ENCODE measurements at regions not wholly inside any gene's neighbourhood (a gene's known extent, or its start where the extent isn't known, plus 50 kb on each side); places are given as distances from the start of the nearest gene placed in this dataset.
"Not testable (repeated sequence)": the region's sequence is repeated elsewhere in the genome, so short reads cannot be mapped to it uniquely, and the experiment has no call there.

DNA sequence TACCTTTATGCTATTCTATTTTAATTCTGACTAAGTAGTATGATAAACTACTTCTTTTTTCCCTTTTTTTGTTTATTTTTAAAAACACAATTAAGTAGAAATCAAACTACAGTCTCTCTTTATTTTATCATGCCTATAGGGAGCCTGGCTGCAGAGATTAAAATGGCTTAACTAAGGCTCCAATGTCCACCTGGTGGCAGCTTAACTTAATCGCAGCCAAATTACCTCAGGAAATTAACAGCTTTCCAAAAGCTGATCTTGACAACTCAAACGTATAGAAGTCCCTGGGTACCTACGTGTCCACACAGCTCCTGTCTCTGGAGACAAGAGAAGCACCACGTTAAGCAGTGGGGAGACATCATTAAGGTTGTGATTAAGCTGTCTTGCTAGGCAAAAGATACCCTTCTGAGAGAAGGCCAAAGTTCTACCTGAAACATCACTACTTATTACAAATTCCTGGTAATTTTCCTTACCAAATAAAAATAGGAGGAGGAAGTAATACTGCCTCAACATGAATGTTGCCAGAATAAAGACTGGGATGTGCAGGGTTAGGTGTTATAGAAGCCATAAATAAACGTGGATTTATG lies 63.2 kb upstream of the SNX19 start:
- H3K9me3 Mint-ChIP-seq (ENCODE audit: insufficient read depth): peaks cover 15% of the 10 kb centered on the region
- POLR2A ChIA-PET: no interaction called here
- no peak overlapping the region for H3K4me3 Mint-ChIP-seq
- no peak for DNase-seq
- CTCF ChIA-PET: no interaction called here
- no peaks in the 10 kb centered on the region for H3K4me1 Mint-ChIP-seq (ENCODE audit: low read depth)
- no peak overlapping the region for H3K27ac Mint-ChIP-seq
- H3K36me3 Mint-ChIP-seq (ENCODE audit: low read depth): no peaks in the 10 kb centered on the region
- no peak for ATAC-seq
- no peaks in the 10 kb centered on the region for H3K27me3 Mint-ChIP-seq (ENCODE audit: low read depth)

GRCh38 chr11:130980071-130980862 lies 64.0 kb upstream of the SNX19 start:
- Mint-ChIP-seq H3K27me3 (ENCODE audit: low read depth) (no peaks in the 10 kb centered on the region), H3K4me3 (no peak overlapping the region), H3K36me3 (ENCODE audit: low read depth) (no peaks in the 10 kb centered on the region), H3K27ac (no peak overlapping the region), H3K4me1 (ENCODE audit: low read depth) (no peaks in the 10 kb centered on the region), H3K9me3 (ENCODE audit: insufficient read depth) (peaks cover 15% of the 10 kb centered on the region)
- POLR2A ChIA-PET: no interaction called here
- ATAC-seq (no peak), DNase-seq (no peak)
- CTCF ChIA-PET: no interaction called here

- H3K4me3 Mint-ChIP-seq; H3K36me3 Mint-ChIP-seq (ENCODE audit: low read depth); CTCF ChIA-PET; DNase-seq; H3K27ac Mint-ChIP-seq; H3K27me3 Mint-ChIP-seq (ENCODE audit: low read depth); ATAC-seq; H3K4me1 Mint-ChIP-seq (ENCODE audit: low read depth); POLR2A ChIA-PET: not testable (repeated sequence)
- peaks cover 12% of the 10 kb centered on the region for H3K9me3 Mint-ChIP-seq (ENCODE audit: insufficient read depth)
Measured at GRCh38 chr11:130984241-130984640, 68.0 kb upstream of the SNX19 start.

DNA sequence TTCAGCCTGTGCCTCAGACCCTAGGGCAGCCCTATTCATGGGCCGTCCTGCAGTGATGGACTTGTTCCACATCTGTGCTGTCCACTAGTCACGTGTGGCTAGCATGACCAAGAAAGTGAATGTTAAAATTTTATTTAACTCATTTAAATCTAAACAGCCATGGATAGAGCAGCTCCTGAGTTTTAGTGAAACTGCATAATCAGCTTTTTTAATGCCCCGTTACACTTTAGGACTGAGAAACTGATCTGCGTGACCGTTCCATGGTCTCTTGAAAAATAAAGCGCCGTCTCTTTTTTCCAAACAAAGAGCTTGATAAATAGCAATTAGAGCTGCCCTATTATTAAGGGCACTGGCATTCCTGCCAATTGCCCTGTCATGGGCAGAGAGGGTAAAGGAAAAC lies 76.5 kb upstream of the SNX19 start:
- CTCF ChIA-PET: no interaction called here
- Mint-ChIP-seq H3K4me3 (no peak overlapping the region), H3K9me3 (ENCODE audit: insufficient read depth) (no peaks in the 10 kb centered on the region), H3K27me3 (ENCODE audit: low read depth) (no peaks in the 10 kb centered on the region), H3K27ac (no peak overlapping the region), H3K36me3 (ENCODE audit: low read depth) (no peaks in the 10 kb centered on the region), H3K4me1 (ENCODE audit: low read depth) (no peaks in the 10 kb centered on the region)
- DNase-seq (no peak), ATAC-seq (no peak)
- POLR2A ChIA-PET: interaction anchor here (0.6 kb wide), 1 partner anchor 57 kb away, joined by 3 read pairs; no protein-coding TSS in a partner anchor

DNA sequence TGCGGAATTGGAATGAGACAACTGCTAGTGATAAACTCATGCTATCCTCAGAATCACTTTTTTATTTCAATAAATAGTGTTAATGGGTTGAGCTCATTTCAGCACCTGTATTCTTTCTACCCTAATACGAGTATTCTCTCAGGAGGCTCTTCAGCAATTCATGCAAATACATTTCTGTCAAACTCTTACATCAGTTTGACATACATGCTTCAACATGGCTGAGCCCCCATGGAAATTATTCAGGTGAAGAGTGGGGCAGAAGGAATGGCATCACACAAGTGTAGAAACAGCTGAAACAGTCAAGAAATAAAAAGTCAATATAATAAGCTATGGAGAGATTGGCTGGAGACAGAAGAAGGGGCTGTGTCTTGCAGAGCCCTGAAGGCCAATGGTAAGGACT lies 77.8 kb upstream of the SNX19 start:
- Mint-ChIP-seq H3K36me3 (ENCODE audit: low read depth) (no peaks in the 10 kb centered on the region), H3K9me3 (ENCODE audit: insufficient read depth) (no peaks in the 10 kb centered on the region), H3K27me3 (ENCODE audit: low read depth) (no peaks in the 10 kb centered on the region), H3K4me3 (no peak overlapping the region), H3K4me1 (ENCODE audit: low read depth) (no peaks in the 10 kb centered on the region), H3K27ac (no peak overlapping the region)
- ChIA-PET POLR2A (no interaction called here), CTCF (no interaction called here)
- ATAC-seq: no peak
- no peak for DNase-seq

DNA sequence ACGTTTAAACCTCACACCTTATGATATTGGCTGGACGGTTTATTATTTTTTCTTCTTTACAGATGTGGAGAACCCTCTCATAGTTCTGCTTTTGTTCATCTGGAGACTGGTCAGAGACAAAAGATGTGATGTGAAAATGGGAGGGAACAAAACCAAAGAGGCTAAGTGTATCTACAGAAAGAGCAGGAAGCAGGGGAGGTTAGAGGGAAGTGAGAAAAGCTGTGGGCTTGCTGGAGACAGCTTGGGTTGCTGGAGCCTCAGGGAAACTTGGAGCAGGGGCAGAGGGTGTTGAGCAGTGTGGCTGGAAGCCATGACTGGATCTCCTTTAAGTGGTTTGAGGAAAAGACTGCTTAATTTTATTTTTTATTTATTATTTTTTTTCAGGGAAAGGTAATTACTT lies 79.0 kb upstream of the SNX19 start:
- Mint-ChIP-seq H3K4me1 (ENCODE audit: low read depth) (no peaks in the 10 kb centered on the region), H3K9me3 (ENCODE audit: insufficient read depth) (no peaks in the 10 kb centered on the region), H3K27me3 (ENCODE audit: low read depth) (no peaks in the 10 kb centered on the region), H3K4me3 (no peak overlapping the region), H3K27ac (no peak overlapping the region), H3K36me3 (ENCODE audit: low read depth) (no peaks in the 10 kb centered on the region)
- DNase-seq: no peak
- ATAC-seq: no peak
- ChIA-PET POLR2A (no interaction called here), CTCF (no interaction called here)

GRCh38 chr11:130997278-130997677 lies 81.0 kb upstream of the SNX19 start:
- DNase-seq: no peak
- H3K9me3 Mint-ChIP-seq (ENCODE audit: insufficient read depth): no peaks in the 10 kb centered on the region
- ATAC-seq: no peak
- ChIA-PET CTCF (no interaction called here), POLR2A (no interaction called here)
- H3K4me1 Mint-ChIP-seq (ENCODE audit: low read depth): no peaks in the 10 kb centered on the region
- no peaks in the 10 kb centered on the region for H3K36me3 Mint-ChIP-seq (ENCODE audit: low read depth)
- H3K27me3 Mint-ChIP-seq (ENCODE audit: low read depth): no peaks in the 10 kb centered on the region
- no peak overlapping the region for H3K4me3 Mint-ChIP-seq
- no peak overlapping the region for H3K27ac Mint-ChIP-seq

- H3K36me3 Mint-ChIP-seq (ENCODE audit: low read depth): no peaks in the 10 kb centered on the region
- H3K9me3 Mint-ChIP-seq (ENCODE audit: insufficient read depth): no peaks in the 10 kb centered on the region
- no peak for DNase-seq
- no peaks in the 10 kb centered on the region for H3K4me1 Mint-ChIP-seq (ENCODE audit: low read depth)
- H3K27me3 Mint-ChIP-seq (ENCODE audit: low read depth): no peaks in the 10 kb centered on the region
- H3K27ac Mint-ChIP-seq: no peak overlapping the region
- ATAC-seq: no peak
- POLR2A ChIA-PET: no interaction called here
- CTCF ChIA-PET: no interaction called here
- H3K4me3 Mint-ChIP-seq: no peak overlapping the region
Measured at GRCh38 chr11:130999086-130999485, 82.8 kb upstream of the SNX19 start.

- no peak for DNase-seq
- no peaks in the 10 kb centered on the region for H3K9me3 Mint-ChIP-seq (ENCODE audit: insufficient read depth)
- POLR2A ChIA-PET: no interaction called here
- H3K27me3 Mint-ChIP-seq (ENCODE audit: low read depth): no peaks in the 10 kb centered on the region
- no peaks in the 10 kb centered on the region for H3K36me3 Mint-ChIP-seq (ENCODE audit: low read depth)
- H3K4me3 Mint-ChIP-seq: no peak overlapping the region
- H3K27ac Mint-ChIP-seq: no peak overlapping the region
- H3K4me1 Mint-ChIP-seq (ENCODE audit: low read depth): no peaks in the 10 kb centered on the region
- CTCF ChIA-PET: no interaction called here
- ATAC-seq: no peak
Measured at GRCh38 chr11:130999992-131000770, 83.9 kb upstream of the SNX19 start.

GRCh38 chr11:131002145-131002544 lies 85.9 kb upstream of the SNX19 start:
- DNase-seq (no peak), ATAC-seq (no peak)
- Mint-ChIP-seq H3K4me1 (ENCODE audit: low read depth) (no peaks in the 10 kb centered on the region), H3K27me3 (ENCODE audit: low read depth) (no peaks in the 10 kb centered on the region), H3K27ac (no peak overlapping the region), H3K36me3 (ENCODE audit: low read depth) (no peaks in the 10 kb centered on the region), H3K9me3 (ENCODE audit: insufficient read depth) (no peaks in the 10 kb centered on the region), H3K4me3 (no peak overlapping the region)
- ChIA-PET CTCF (no interaction called here), POLR2A (no interaction called here)

DNA sequence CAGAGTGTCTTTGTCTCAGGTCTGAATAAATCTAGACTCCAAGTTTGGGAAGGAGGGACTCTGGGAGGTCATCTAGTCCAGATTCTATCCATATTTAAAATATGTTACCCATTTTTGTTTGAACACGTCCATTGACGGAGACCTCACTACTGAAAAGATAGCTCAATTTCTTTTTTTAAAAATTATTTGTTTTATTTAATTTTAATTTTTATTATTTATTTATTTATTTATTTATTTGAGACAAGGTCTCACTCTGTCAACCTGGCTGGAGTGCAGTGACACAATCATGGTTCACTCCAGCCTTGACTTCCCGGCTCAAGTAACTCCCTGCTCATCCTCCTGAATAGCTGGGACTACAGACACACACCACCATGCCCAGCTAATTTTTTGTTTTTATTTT lies 89.5 kb upstream of the SNX19 start:
- DNase-seq (no peak), ATAC-seq (no peak)
- Mint-ChIP-seq H3K27ac (no peak overlapping the region), H3K4me1 (ENCODE audit: low read depth) (no peaks in the 10 kb centered on the region), H3K4me3 (no peak overlapping the region), H3K27me3 (ENCODE audit: low read depth) (no peaks in the 10 kb centered on the region), H3K36me3 (ENCODE audit: low read depth) (no peaks in the 10 kb centered on the region), H3K9me3 (ENCODE audit: insufficient read depth) (no peaks in the 10 kb centered on the region)
- ChIA-PET POLR2A (no interaction called here), CTCF (no interaction called here)

DNA sequence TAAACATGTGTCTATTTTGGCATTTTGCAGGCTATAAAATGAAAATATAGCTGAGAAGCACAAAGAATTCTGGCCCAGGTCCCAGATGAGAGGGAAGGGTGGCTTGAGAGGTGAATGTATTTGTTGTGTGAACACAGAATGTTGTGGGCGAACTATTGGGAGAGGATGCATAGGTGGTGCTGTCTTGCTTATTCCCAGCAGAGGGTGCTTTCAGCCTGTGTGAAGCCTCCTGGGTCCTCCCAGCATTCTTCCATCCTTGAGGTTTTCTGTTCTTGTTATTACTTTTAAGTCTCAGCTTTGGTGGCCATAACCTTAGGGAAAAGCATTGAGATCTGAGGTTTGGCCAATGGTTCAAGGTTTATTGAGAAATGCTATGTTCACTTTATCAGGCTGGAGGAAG lies 108.7 kb upstream of the SNX19 start:
- Mint-ChIP-seq H3K4me1 (ENCODE audit: low read depth) (no peaks in the 10 kb centered on the region), H3K27me3 (ENCODE audit: low read depth) (no peaks in the 10 kb centered on the region), H3K27ac (no peak overlapping the region), H3K4me3 (no peak overlapping the region), H3K9me3 (ENCODE audit: insufficient read depth) (no peaks in the 10 kb centered on the region), H3K36me3 (ENCODE audit: low read depth) (no peaks in the 10 kb centered on the region)
- POLR2A ChIA-PET: interaction anchor here (0.7 kb wide), 1 partner anchor 1613 kb away, joined by 3 read pairs; no protein-coding TSS in a partner anchor
- DNase-seq (no peak), ATAC-seq (no peak)
- CTCF ChIA-PET: no interaction called here
